HG03066 (cell line): ENCODE measurements at regions not wholly inside any gene's neighbourhood (a gene's known extent, or its start where the extent isn't known, plus 50 kb on each side); places are given as distances from the start of the nearest gene placed in this dataset.

Source experiments
- ATAC-seq: cut with Tn5 transposase; IDR thresholded peaks from one replicate; pipeline ENCODE4 v1.9.1; 2021; ENCODE audit warnings: low read depth; ENCODE audit not compliant: unreplicated experiment

- ATAC-seq: peak; percentile 97
Measured at GRCh38 chr3:189041482-189042090, 130.2 kb upstream of the TPRG1 start.

GRCh38 chr3:189042832-189043231, 128.9 kb upstream of the TPRG1 start:
- no peak for ATAC-seq

GRCh38 chr3:189049458-189050236, 122.1 kb upstream of the TPRG1 start:
- ATAC-seq: no peak

- ATAC-seq: no peak
Measured at GRCh38 chr3:189053322-189053721, 118.4 kb upstream of the TPRG1 start.

GRCh38 chr3:189056646-189057335, 115.0 kb upstream of the TPRG1 start:
- ATAC-seq: no peak

GRCh38 chr3:189057369-189057768, 114.4 kb upstream of the TPRG1 start:
- no peak for ATAC-seq

GRCh38 chr3:189058071-189058470, 113.7 kb upstream of the TPRG1 start:
- no peak for ATAC-seq

- ATAC-seq: no peak
Measured at GRCh38 chr3:189070965-189071364, 100.8 kb upstream of the TPRG1 start.

- ATAC-seq: no peak
Measured at GRCh38 chr3:189071446-189071845, 100.3 kb upstream of the TPRG1 start.

- no peak for ATAC-seq
Measured at GRCh38 chr3:189076449-189076848, 95.3 kb upstream of the TPRG1 start.

- no peak for ATAC-seq
Measured at GRCh38 chr3:189080745-189081144, 91.0 kb upstream of the TPRG1 start.

GRCh38 chr3:189082666-189083427, 88.9 kb upstream of the TPRG1 start:
- ATAC-seq: no peak

- no peak for ATAC-seq
Measured at GRCh38 chr3:189084620-189085019, 87.2 kb upstream of the TPRG1 start.

- no peak for ATAC-seq
Measured at GRCh38 chr3:189092547-189092946, 79.2 kb upstream of the TPRG1 start.

- ATAC-seq: no peak
Measured at GRCh38 chr3:189094539-189094938, 77.2 kb upstream of the TPRG1 start.

GRCh38 chr3:189096092-189096491, 75.7 kb upstream of the TPRG1 start:
- no peak for ATAC-seq

- ATAC-seq: no peak
Measured at GRCh38 chr3:189099031-189099471, 72.7 kb upstream of the TPRG1 start.

- ATAC-seq: no peak
Measured at GRCh38 chr3:189099505-189100290, 72.1 kb upstream of the TPRG1 start.

GRCh38 chr3:189100866-189101265, 70.9 kb upstream of the TPRG1 start:
- no peak for ATAC-seq

GRCh38 chr3:189101594-189101993, 70.2 kb upstream of the TPRG1 start:
- ATAC-seq: no peak
